Neuronal stem cell (in vitro differentiated cells): ENCODE measurements at regions not wholly inside any gene's neighbourhood (a gene's known extent, or its start where the extent isn't known, plus 50 kb on each side); places are given as distances from the start of the nearest gene placed in this dataset.

Source experiments
- DNase-seq: peaks from one replicate; pipeline ENCODE4 v3.0.0-alpha.2; 2013; ENCODE audit warnings: low spot score
- H2AFZ ChIP-seq: one replicate; pipeline ENCODE4 v1.6.1; 2013; ENCODE audit warnings: mild to moderate bottlenecking, low read length, inconsistent platforms
- H2AK5ac ChIP-seq: 2 replicates; pipeline ENCODE4 v1.6.1; 2013; ENCODE audit warnings: low read depth, mild to moderate bottlenecking, inconsistent platforms, low read length, moderate library complexity, mixed read lengths
- H2BK120ac ChIP-seq: 2 replicates; pipeline ENCODE4 v1.6.1; 2013; ENCODE audit warnings: low read depth, mild to moderate bottlenecking, inconsistent platforms, low read length, moderate library complexity, mixed read lengths
- H2BK12ac ChIP-seq: one replicate; pipeline ENCODE4 v1.6.1; 2013; ENCODE audit warnings: low read length, inconsistent platforms
- H2BK15ac ChIP-seq: 2 replicates; pipeline ENCODE4 v1.6.1; 2013; ENCODE audit warnings: mild to moderate bottlenecking, low read length, inconsistent platforms, mixed read lengths
- H2BK5ac ChIP-seq: one replicate; pipeline ENCODE4 v1.6.1; 2013; ENCODE audit warnings: inconsistent platforms, mild to moderate bottlenecking, low read length, moderate library complexity
- H3K14ac ChIP-seq: one replicate; pipeline ENCODE4 v1.6.1; 2013; ENCODE audit warnings: low read length, inconsistent platforms
- H3K18ac ChIP-seq: 2 replicates; pipeline ENCODE4 v1.6.1; 2013; ENCODE audit warnings: low read length, inconsistent platforms
- H3K23ac ChIP-seq: 2 replicates; pipeline ENCODE4 v1.6.1; 2013; ENCODE audit warnings: low read depth, mild to moderate bottlenecking, mixed read lengths, low read length, inconsistent platforms; ENCODE audit not compliant: poor library complexity
- H3K27ac ChIP-seq: replicated peaks from 3 replicates; pipeline ENCODE4 v1.5.1; 2013; ENCODE audit warnings: low read length, inconsistent platforms
- H3K27me3 ChIP-seq, 3 experiments: 2 replicates each; pipeline ENCODE4 v1.6.1; 2013; ENCODE audit warnings: low read length in 3 of 3, mild to moderate bottlenecking in 2 of 3, inconsistent platforms in 1 of 3, low read depth in 1 of 3, mixed read lengths in 1 of 3, moderate library complexity in 1 of 3; ENCODE audit not compliant: control insufficient read depth in 3 of 3, insufficient read depth in 3 of 3
- H3K36me3 ChIP-seq, 2 donors: replicated peaks in 1 of 2; 2 replicates each; pipeline ENCODE4 v1.6.1; 2013; ENCODE audit warnings: low read length in 2 of 2; ENCODE audit not compliant: control insufficient read depth in 2 of 2, insufficient read depth in 2 of 2
- H3K4ac ChIP-seq: 2 replicates; pipeline ENCODE4 v1.6.1; 2013; ENCODE audit warnings: inconsistent platforms, mild to moderate bottlenecking, low read length, moderate library complexity
- H3K4me1 ChIP-seq, 2 donors: 1 replicate in 1 of 2; 2 replicates in 1 of 2; pipeline ENCODE4 v1.6.1; 2013; ENCODE audit warnings: low read length in 2 of 2, low read depth in 1 of 2; ENCODE audit not compliant: control insufficient read depth in 2 of 2, insufficient read depth in 1 of 2
- H3K4me2 ChIP-seq: one replicate; pipeline ENCODE4 v1.6.1; 2013; ENCODE audit warnings: mild to moderate bottlenecking, low read length, inconsistent platforms; ENCODE audit not compliant: insufficient read depth, poor library complexity, severe bottlenecking
- H3K4me3 ChIP-seq, 2 donors: 2 replicates each; pipeline ENCODE4 v1.5.1; 2013; ENCODE audit warnings: low read length in 2 of 2, mild to moderate bottlenecking in 2 of 2, inconsistent platforms in 1 of 2, moderate library complexity in 1 of 2
- H3K79me1 ChIP-seq: one replicate; pipeline ENCODE4 v1.6.1; 2013; ENCODE audit warnings: low read depth, mild to moderate bottlenecking, inconsistent platforms, low read length, moderate library complexity
- H3K9ac ChIP-seq: one replicate; pipeline ENCODE4 v1.6.1; 2013; ENCODE audit warnings: mild to moderate bottlenecking, low read depth, low read length, inconsistent platforms; ENCODE audit not compliant: poor library complexity
- H3K9me3 ChIP-seq, 2 donors: replicated peaks in 1 of 2; 2 replicates each; pipeline versions ENCODE3 to v1.6.1; 2013; ENCODE audit warnings: low read length in 2 of 2, mild to moderate bottlenecking in 2 of 2, inconsistent platforms in 1 of 2, low read depth in 1 of 2, mixed read lengths in 1 of 2, moderate library complexity in 1 of 2; ENCODE audit not compliant: control insufficient read depth in 2 of 2, insufficient read depth in 1 of 2
- H4K8ac ChIP-seq: one replicate; pipeline ENCODE4 v1.6.1; 2013; ENCODE audit warnings: low read depth, mild to moderate bottlenecking, inconsistent platforms, low read length, moderate library complexity
- H4K91ac ChIP-seq: one replicate; pipeline ENCODE4 v1.6.1; 2013; ENCODE audit warnings: low read length, low read depth, mild to moderate bottlenecking, inconsistent platforms; ENCODE audit not compliant: poor library complexity
- WGBS, 2 donors: extraction: QIAGEN DNeasy Blood & Tissue Kit; methylation state at CpG; one replicate each; pipeline ENCODE4 v1.1.7; 2013; ENCODE audit warnings: missing lambda C conversion rate in 2 of 2, mixed read lengths in 1 of 2; ENCODE audit not compliant: insufficient read length in 2 of 2, insufficient replicate concordance in 1 of 2; ENCODE audit errors: extremely low coverage in 2 of 2; 5-methylcytosine and 5-hydroxymethylcytosine counted together

DNA sequence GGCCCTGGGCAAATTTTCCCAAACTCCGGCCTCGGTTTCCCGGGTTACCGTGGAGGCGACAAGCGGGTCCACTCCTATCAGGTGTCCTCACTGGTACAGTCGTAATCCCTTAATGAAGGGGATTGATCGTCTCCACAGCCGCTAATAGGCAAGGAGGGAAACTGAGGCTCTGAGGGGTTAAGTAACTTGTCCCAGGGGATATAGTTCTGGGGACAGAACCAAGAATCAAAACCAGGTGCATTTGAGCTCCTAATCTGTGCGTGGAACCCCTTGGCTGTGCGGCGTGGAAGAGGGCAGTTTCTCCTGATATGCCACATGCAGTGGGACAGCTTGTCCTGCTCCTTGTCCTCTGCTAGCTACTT, 157.2 kb downstream of the CYRIA start:
- H2BK120ac ChIP-seq = no peak overlapping the region
- H3K27ac ChIP-seq = no peak overlapping the region
- peak overlapping the region; percentile 84 for H2AFZ ChIP-seq
- H2BK15ac ChIP-seq = no peak overlapping the region
- no peak overlapping the region for H3K14ac ChIP-seq
- H3K4me3 ChIP-seq = no peak overlapping the region
- H3K23ac ChIP-seq = no peak overlapping the region
- no peak overlapping the region for H2BK5ac ChIP-seq
- H3K9ac ChIP-seq = no peak overlapping the region
- no peak overlapping the region for H3K4ac ChIP-seq
- H2AK5ac ChIP-seq = no peak overlapping the region
- H3K79me1 ChIP-seq = no peaks in the 10 kb centered on the region
- no peak overlapping the region for H2BK12ac ChIP-seq
- H3K27me3 ChIP-seq = peaks cover 0 to 33% (median 5%) of the 10 kb centered on the region in 3 experiments
- peaks cover 10 to 12% of the 10 kb centered on the region in 2 donors for H3K4me1 ChIP-seq
- WGBS, 2 donors = no CpG with 5 or more reads among the region's 12 CpGs
- no peak overlapping the region for H3K4me2 ChIP-seq
- H3K18ac ChIP-seq = peak overlapping the region; percentile 54
- no peak for DNase-seq
- H4K91ac ChIP-seq = no peak overlapping the region
- H3K36me3 ChIP-seq = no peaks in the 10 kb centered on the region
- peaks cover 0 to 2% of the 10 kb centered on the region in 2 donors for H3K9me3 ChIP-seq
- no peak overlapping the region for H4K8ac ChIP-seq

DNA sequence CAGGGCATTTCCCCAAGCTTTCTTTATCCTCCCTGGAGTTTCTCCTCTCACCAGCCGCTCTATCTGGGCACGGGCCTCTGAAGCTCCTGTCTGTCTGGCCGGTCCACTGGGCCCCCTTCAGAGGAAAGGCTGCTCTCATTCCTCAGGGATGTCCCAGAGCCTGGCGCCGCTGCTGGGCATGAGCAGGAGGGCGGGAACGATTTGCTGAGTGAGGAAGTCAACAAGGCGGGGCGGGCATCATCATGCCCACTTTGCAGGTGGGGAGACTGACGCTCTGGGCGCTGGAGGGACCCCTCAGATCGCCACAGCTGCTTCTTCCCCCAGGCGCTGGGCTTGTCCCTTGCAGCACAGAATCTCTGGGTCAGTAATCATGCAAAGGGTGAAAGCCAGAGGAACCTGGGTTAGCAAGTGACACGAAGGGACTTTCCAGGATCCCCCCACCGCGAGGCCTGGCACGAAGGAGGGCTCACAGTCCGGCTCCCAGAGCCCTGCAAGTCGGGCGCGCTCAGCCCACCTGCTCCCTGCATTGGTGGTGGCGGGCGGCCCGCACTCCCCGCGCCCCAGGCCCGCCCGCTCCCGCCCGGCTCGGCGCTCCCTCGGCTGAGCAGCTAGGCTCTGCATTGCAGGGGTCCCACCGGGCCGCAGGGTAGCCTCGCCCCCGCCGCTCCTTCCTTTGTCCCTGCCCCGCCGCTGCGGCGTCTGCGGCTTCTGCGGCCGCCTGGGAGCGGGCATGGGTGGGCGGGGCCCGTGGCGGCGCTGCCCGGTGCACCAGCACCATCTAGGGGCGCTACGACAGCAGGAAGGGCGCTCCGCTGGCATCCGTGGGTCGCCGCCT, 157.8 kb downstream of the CYRIA start:
- H2AFZ ChIP-seq = peak overlapping the region; percentile 84
- peak overlapping the region; percentile 21 to 62 for H3K4me3 ChIP-seq
- H3K27ac ChIP-seq = no peak overlapping the region
- no peak overlapping the region for H4K91ac ChIP-seq
- peak overlapping the region; percentile 46 for H2BK15ac ChIP-seq
- H3K14ac ChIP-seq = no peak overlapping the region
- H2BK5ac ChIP-seq = peak overlapping the region; percentile 7
- peak overlapping the region; percentile 89 for H3K18ac ChIP-seq
- peaks cover 0 to 2% of the 10 kb centered on the region in 2 donors for H3K9me3 ChIP-seq
- H3K27me3 ChIP-seq = peaks cover 0 to 33% (median 5%) of the 10 kb centered on the region in 3 experiments
- H3K4me1 ChIP-seq = peaks cover 10 to 12% of the 10 kb centered on the region in 2 donors
- H3K23ac ChIP-seq = no peak overlapping the region
- no peak overlapping the region for H3K4ac ChIP-seq
- H4K8ac ChIP-seq = no peak overlapping the region
- H3K79me1 ChIP-seq = no peaks in the 10 kb centered on the region
- H2BK120ac ChIP-seq = peak overlapping the region; percentile 49
- peak overlapping the region; percentile 61 for H3K4me2 ChIP-seq
- H3K9ac ChIP-seq = peak overlapping the region; percentile 71
- peak; percentile 69 for DNase-seq
- no CpG with 5 or more reads among the region's 58 CpGs for WGBS, 2 donors
- H2AK5ac ChIP-seq = peak overlapping the region; percentile 36
- no peaks in the 10 kb centered on the region for H3K36me3 ChIP-seq
- peak overlapping the region; percentile 77 for H2BK12ac ChIP-seq

DNA sequence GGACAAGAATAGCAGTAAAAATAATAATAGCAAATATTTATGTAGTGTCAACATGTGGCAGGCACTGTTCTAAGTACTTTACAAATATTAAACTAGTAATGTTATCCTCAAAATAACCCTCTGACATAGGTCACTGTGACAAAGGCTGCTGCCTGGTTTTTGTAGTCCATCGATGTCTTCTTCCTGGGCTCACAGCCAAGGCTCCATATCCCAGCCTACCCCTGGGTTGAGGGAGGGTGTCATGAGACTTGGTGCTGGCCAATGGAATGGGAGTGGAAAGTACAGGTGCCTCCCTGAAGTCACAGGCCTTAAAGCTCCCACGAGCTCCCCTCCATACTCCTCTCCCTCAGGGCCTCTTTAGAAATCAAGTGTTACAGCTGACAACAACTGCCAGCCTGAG, 159.3 kb downstream of the CYRIA start:
- no CpG with 5 or more reads among the region's 2 CpGs for WGBS, 2 donors
- Histone ChIP-seq H3K4me2 (no peak overlapping the region), H3K27me3 (peaks cover 0 to 26% (median 5%) of the 10 kb centered on the region in 3 experiments), H4K91ac (no peak overlapping the region), H3K18ac (no peak overlapping the region), H3K9ac (no peak overlapping the region), H3K27ac (no peak overlapping the region), H2BK12ac (no peak overlapping the region), H3K4me3 (no peak overlapping the region), H3K79me1 (no peaks in the 10 kb centered on the region), H3K9me3 (peaks cover 0 to 2% of the 10 kb centered on the region in 2 donors), H3K36me3 (no peaks in the 10 kb centered on the region), H2AFZ (no peak overlapping the region), H2AK5ac (peak overlapping the region; percentile 58), H4K8ac (no peak overlapping the region), H3K23ac (no peak overlapping the region), H3K14ac (no peak overlapping the region), H2BK15ac (no peak overlapping the region), H2BK120ac (no peak overlapping the region), H3K4ac (no peak overlapping the region), H3K4me1 (peaks cover 10 to 12% of the 10 kb centered on the region in 2 donors), H2BK5ac (no peak overlapping the region)
- no peak for DNase-seq
